Endothelial cell of umbilical vein (primary cell): ENCODE measurements at regions not wholly inside any gene's neighbourhood (a gene's known extent, or its start where the extent isn't known, plus 50 kb on each side); places are given as distances from the start of the nearest gene placed in this dataset.

Experiments used
- BruUV-seq: library from RNA; stranded (reverse); fragments of 400-500 nt; replicated peaks from 2 replicates; lab custom pipeline; 2021; lab: Mats Ljungman, UMichigan
- CTCF ChIA-PET: fragments of 300-600, 350-600 bp; sonication (Branson Sonifier 250); formaldehyde crosslinking; loops from one replicate; lab custom pipeline; 2021; ENCODE audit warnings: antibody characterized with exemption, inconsistent platforms; lab: Charles Lee
- POLR2A ChIA-PET: fragments of 300-600, 350-600 bp; sonication (Branson Sonifier 250); formaldehyde crosslinking; loops from one replicate; lab custom pipeline; 2021; ENCODE audit warnings: antibody characterized with exemption, inconsistent platforms; lab: Charles Lee
- DNase-seq: peaks from one replicate; pipeline ENCODE4 v3.0.0-alpha.2; 2011; ENCODE audit warnings: low read depth, low spot score
- FAIRE-seq: peaks from 2 replicates; lab custom pipeline; 2011; peaks lifted over from hg19 to GRCh38; lab: Jason Lieb, UNC
- H2AFZ ChIP-seq: 2 replicates; pipeline ENCODE4 v1.6.0; 2012; ENCODE audit warnings: low read depth, low read length, control low read depth, inconsistent platforms
- H3K27ac ChIP-seq: 2 replicates; pipeline ENCODE4 v1.5.1; 2011; ENCODE audit warnings: low read depth, mild to moderate bottlenecking, control low read depth, low read length, moderate library complexity; ENCODE audit not compliant: insufficient read depth
- H3K27me3 ChIP-seq, 2 experiments: 2 replicates each; pipeline versions ENCODE4 v1.6.0 to v1.6.1; 2011; ENCODE audit warnings: low read length in 2 of 2, mixed read lengths in 1 of 2; ENCODE audit not compliant: control insufficient read depth in 2 of 2, insufficient read depth in 2 of 2
- H3K36me3 ChIP-seq, 2 experiments: 2 replicates in 1 of 2; 3 replicates in 1 of 2; pipeline ENCODE4 v1.5.1; 2011; ENCODE audit warnings: low read length in 2 of 2, mild to moderate bottlenecking in 1 of 2, moderate library complexity in 1 of 2; ENCODE audit not compliant: control insufficient read depth in 2 of 2, insufficient read depth in 2 of 2; ENCODE audit errors: extremely low read depth in 1 of 2
- H3K4me1 ChIP-seq: 3 replicates; pipeline ENCODE4 v1.5.1; 2011; ENCODE audit warnings: mild to moderate bottlenecking, low read length; ENCODE audit not compliant: control insufficient read depth, insufficient read depth; ENCODE audit errors: extremely low read depth
- H3K4me2 ChIP-seq: 2 replicates; pipeline ENCODE4 v1.6.1; 2011; ENCODE audit warnings: low read length, control low read depth, mixed read lengths; ENCODE audit not compliant: insufficient read depth
- H3K4me3 ChIP-seq, 3 experiments: fragments of 200-600 bp in 1 of 3; sonication (generic), shearing (Covaris generic) in 1 of 3; replicated peaks in 1 of 3; 2 replicates each; pipeline ENCODE4 v1.5.1; 2011 to 2016; ENCODE audit warnings: control low read depth in 3 of 3, low read length in 3 of 3, mild to moderate bottlenecking in 2 of 3, inconsistent platforms in 1 of 3, low read depth in 1 of 3, moderate library complexity in 1 of 3; ENCODE audit not compliant: insufficient read depth in 1 of 3
- H3K79me2 ChIP-seq: 2 replicates; pipeline ENCODE4 v1.6.0; 2012; ENCODE audit warnings: low read length, inconsistent platforms; ENCODE audit not compliant: control insufficient read depth, insufficient read depth
- H3K9ac ChIP-seq: replicated peaks from 2 replicates; pipeline ENCODE3; 2011; ENCODE audit warnings: low read length, control low read depth; ENCODE audit not compliant: insufficient read depth; ENCODE audit errors: extremely low read depth
- H3K9me1 ChIP-seq: replicated peaks from 3 replicates; pipeline ENCODE4 v1.6.0; 2011; ENCODE audit warnings: mild to moderate bottlenecking, low read length; ENCODE audit not compliant: control insufficient read depth, insufficient read depth; ENCODE audit errors: extremely low read depth
- H3K9me3 ChIP-seq: replicated peaks from 2 replicates; pipeline ENCODE4 v1.5.1; 2012; ENCODE audit warnings: low read length, inconsistent platforms; ENCODE audit not compliant: control insufficient read depth, insufficient read depth
- H4K20me1 ChIP-seq: replicated peaks from 2 replicates; pipeline ENCODE3; 2011; ENCODE audit warnings: mild to moderate bottlenecking, low read length; ENCODE audit not compliant: control insufficient read depth, insufficient read depth; ENCODE audit errors: extremely low read depth
- CTCF ChIP-seq, 2 donors: IDR thresholded peaks; 1 replicate in 1 of 2; 2 replicates in 1 of 2; pipeline ENCODE4 v1.5.1; 2011; ENCODE audit warnings: low read length in 2 of 2, mild to moderate bottlenecking in 2 of 2, moderate library complexity in 2 of 2, control low read depth in 1 of 2, inconsistent platforms in 1 of 2, low read depth in 1 of 2; ENCODE audit not compliant: insufficient read depth in 1 of 2; ENCODE audit errors: extremely low read depth in 1 of 2
- EZH2 ChIP-seq: IDR thresholded peaks from 2 replicates; pipeline ENCODE4 v1.6.1; 2012; ENCODE audit warnings: borderline replicate concordance, low read depth, mild to moderate bottlenecking, moderate library complexity, low read length, inconsistent platforms; ENCODE audit not compliant: severe bottlenecking
- FOS ChIP-seq: IDR thresholded peaks from 2 replicates; pipeline ENCODE4 v1.6.1; 2011; ENCODE audit warnings: mild to moderate bottlenecking, low read length, moderate library complexity, borderline replicate concordance; ENCODE audit not compliant: insufficient read depth
- GATA2 ChIP-seq: IDR thresholded peaks from 2 replicates; pipeline ENCODE4 v1.7.0; 2011; ENCODE audit warnings: low read depth, mild to moderate bottlenecking, moderate library complexity, mixed read lengths, low read length; ENCODE audit not compliant: insufficient read length, insufficient read depth
- JUN ChIP-seq: IDR thresholded peaks from 2 replicates; pipeline ENCODE4 v1.6.1; 2011; ENCODE audit warnings: borderline replicate concordance, low read depth; ENCODE audit not compliant: insufficient read length, insufficient read depth
- MYC ChIP-seq: IDR thresholded peaks from one replicate; pipeline ENCODE4 v1.6.1; 2011; ENCODE audit warnings: mild to moderate bottlenecking, low read depth, low read length
- POLR2A ChIP-seq: IDR thresholded peaks from 2 replicates; pipeline ENCODE4 v1.6.1; 2012; ENCODE audit warnings: low read depth, mild to moderate bottlenecking, control low read depth, low read length
- POLR2AphosphoS5 ChIP-seq: IDR thresholded peaks from 2 replicates; pipeline ENCODE4 v1.6.1; 2012; ENCODE audit warnings: low read depth, mild to moderate bottlenecking, control low read depth, low read length, moderate library complexity; ENCODE audit not compliant: insufficient read depth
- dilution Hi-C: fragments of 300-500 bp; cut with MboI; formaldehyde crosslinking; loops from one replicate; pipeline ENCODE4 v1.15.0; 2019; ENCODE audit warnings: low sequenced_read_pairs; ENCODE audit not compliant: extremely low pct_ligation_motif_present
- intact Hi-C: fragments of 100-400 bp; cut with micrococcal nuclease; formaldehyde crosslinking; loops from one replicate; pipeline ENCODE4 v1.10.0; 2022
- TF ChIP-seq, protein P1 (sequence below): IDR thresholded peaks from 2 replicates; pipeline ENCODE4 v1.6.1; 2011; ENCODE audit not compliant: insufficient read depth, insufficient read length

GRCh38 chrX:139178980-139179379 is 351.6 kb upstream of the F9 start:
- DNase-seq = no peak
- Histone ChIP-seq H2AFZ (no peak overlapping the region), H3K4me3 (no peak overlapping the region), H3K4me2 (no peak overlapping the region), H3K4me1 (no peaks in the 10 kb centered on the region), H3K79me2 (no peaks in the 10 kb centered on the region), H3K27me3 (no peaks in the 10 kb centered on the region), H3K9ac (no peak overlapping the region), H3K27ac (no peak overlapping the region), H4K20me1 (no peaks in the 10 kb centered on the region), H3K9me3 (no peaks in the 10 kb centered on the region), H3K36me3 (no peaks in the 10 kb centered on the region), H3K9me1 (no peaks in the 10 kb centered on the region)
- dilution Hi-C loops = no loop called here
- intact Hi-C loops = no loop called here
- ChIA-PET POLR2A (no interaction called here), CTCF (no interaction called here)
- FAIRE-seq = no peak
- BruUV-seq = no TSS peak
- no peak for TF ChIP-seq POLR2A
- TF ChIP-seq JUN = no peak

- FAIRE-seq (no peak), DNase-seq (no peak)
- BruUV-seq = no TSS peak
- Histone ChIP-seq H3K4me3 (no peak overlapping the region), H3K9me1 (no peaks in the 10 kb centered on the region), H3K36me3 (no peaks in the 10 kb centered on the region), H3K27ac (no peak overlapping the region), H4K20me1 (no peaks in the 10 kb centered on the region), H3K9ac (no peak overlapping the region), H3K9me3 (no peaks in the 10 kb centered on the region), H3K27me3 (no peaks in the 10 kb centered on the region), H3K79me2 (no peaks in the 10 kb centered on the region), H2AFZ (no peak overlapping the region), H3K4me2 (no peak overlapping the region), H3K4me1 (no peaks in the 10 kb centered on the region)
- dilution Hi-C loops = no loop called here
- POLR2A ChIA-PET = no interaction called here
- intact Hi-C loops = no loop called here
- CTCF ChIA-PET = no interaction called here
- TF ChIP-seq CTCF (IDR thresholded peaks at IDR 0.05; ENCODE audit: extremely low read depth in 1 of 2, insufficient read depth in 1 of 2, low read depth in 1 of 2, low read length in 2 of 2) (no peak), EZH2 (no peak), MYC (no peak), POLR2A (no peak), GATA2 (no peak), FOS (no peak), POLR2AphosphoS5 (no peak), JUN (no peak)
- TF ChIP-seq, protein P1, sequence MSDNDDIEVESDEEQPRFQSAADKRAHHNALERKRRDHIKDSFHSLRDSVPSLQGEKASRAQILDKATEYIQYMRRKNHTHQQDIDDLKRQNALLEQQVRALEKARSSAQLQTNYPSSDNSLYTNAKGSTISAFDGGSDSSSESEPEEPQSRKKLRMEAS = no peak
Observed at GRCh38 chrX:139172731-139173130, 357.8 kb upstream of the F9 start.
